ENCODE measurements at regions not wholly inside any gene's neighbourhood (a gene's known extent, or its start where the extent isn't known, plus 50 kb on each side); places are given as distances from the start of the nearest gene placed in this dataset.

- no peak for TF ChIP-seq POLR2A (IDR thresholded peaks at IDR 0.05)
- TF ChIP-seq, protein P1, sequence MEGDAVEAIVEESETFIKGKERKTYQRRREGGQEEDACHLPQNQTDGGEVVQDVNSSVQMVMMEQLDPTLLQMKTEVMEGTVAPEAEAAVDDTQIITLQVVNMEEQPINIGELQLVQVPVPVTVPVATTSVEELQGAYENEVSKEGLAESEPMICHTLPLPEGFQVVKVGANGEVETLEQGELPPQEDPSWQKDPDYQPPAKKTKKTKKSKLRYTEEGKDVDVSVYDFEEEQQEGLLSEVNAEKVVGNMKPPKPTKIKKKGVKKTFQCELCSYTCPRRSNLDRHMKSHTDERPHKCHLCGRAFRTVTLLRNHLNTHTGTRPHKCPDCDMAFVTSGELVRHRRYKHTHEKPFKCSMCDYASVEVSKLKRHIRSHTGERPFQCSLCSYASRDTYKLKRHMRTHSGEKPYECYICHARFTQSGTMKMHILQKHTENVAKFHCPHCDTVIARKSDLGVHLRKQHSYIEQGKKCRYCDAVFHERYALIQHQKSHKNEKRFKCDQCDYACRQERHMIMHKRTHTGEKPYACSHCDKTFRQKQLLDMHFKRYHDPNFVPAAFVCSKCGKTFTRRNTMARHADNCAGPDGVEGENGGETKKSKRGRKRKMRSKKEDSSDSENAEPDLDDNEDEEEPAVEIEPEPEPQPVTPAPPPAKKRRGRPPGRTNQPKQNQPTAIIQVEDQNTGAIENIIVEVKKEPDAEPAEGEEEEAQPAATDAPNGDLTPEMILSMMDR (IDR thresholded peaks at IDR 0.05), result no peak
These were observed 620.4 kb downstream of the STK39 start for GRCh38 chr2:167626961-167627360.
